ENCODE measurements at regions not wholly inside any gene's neighbourhood (a gene's known extent, or its start where the extent isn't known, plus 50 kb on each side); places are given as distances from the start of the nearest gene placed in this dataset.

GRCh38 chr14:106840258-106840657, 1313.9 kb downstream of the TMEM121 start:
- H3K4me1 ChIP-seq = no peaks in the 10 kb centered on the region
- H3K9me3 ChIP-seq = no peaks in the 10 kb centered on the region
- H3K27me3 ChIP-seq (ENCODE audit: insufficient read depth in 3 of 3, low read length in 2 of 3) = peaks cover 0 to 2% (median 0%) of the 10 kb centered on the region in 3 donors
- ATAC-seq (no peak), DNase-seq (no peak)
- H3K4me3 ChIP-seq = no peak overlapping the region
- H3K27ac ChIP-seq = no peak overlapping the region
- intact Hi-C loops (cut with DNase I) = no loop called here
- no peaks in the 10 kb centered on the region for H3K36me3 ChIP-seq (ENCODE audit: insufficient read depth in 1 of 2, low read depth in 1 of 2)
- TF ChIP-seq, protein P1, sequence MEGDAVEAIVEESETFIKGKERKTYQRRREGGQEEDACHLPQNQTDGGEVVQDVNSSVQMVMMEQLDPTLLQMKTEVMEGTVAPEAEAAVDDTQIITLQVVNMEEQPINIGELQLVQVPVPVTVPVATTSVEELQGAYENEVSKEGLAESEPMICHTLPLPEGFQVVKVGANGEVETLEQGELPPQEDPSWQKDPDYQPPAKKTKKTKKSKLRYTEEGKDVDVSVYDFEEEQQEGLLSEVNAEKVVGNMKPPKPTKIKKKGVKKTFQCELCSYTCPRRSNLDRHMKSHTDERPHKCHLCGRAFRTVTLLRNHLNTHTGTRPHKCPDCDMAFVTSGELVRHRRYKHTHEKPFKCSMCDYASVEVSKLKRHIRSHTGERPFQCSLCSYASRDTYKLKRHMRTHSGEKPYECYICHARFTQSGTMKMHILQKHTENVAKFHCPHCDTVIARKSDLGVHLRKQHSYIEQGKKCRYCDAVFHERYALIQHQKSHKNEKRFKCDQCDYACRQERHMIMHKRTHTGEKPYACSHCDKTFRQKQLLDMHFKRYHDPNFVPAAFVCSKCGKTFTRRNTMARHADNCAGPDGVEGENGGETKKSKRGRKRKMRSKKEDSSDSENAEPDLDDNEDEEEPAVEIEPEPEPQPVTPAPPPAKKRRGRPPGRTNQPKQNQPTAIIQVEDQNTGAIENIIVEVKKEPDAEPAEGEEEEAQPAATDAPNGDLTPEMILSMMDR (IDR thresholded peaks at IDR 0.05) = no peak
- WGBS, 3 donors = 42 to 59% (median 51%) methylated on average over 2 of the region's 2 CpGs

DNA sequence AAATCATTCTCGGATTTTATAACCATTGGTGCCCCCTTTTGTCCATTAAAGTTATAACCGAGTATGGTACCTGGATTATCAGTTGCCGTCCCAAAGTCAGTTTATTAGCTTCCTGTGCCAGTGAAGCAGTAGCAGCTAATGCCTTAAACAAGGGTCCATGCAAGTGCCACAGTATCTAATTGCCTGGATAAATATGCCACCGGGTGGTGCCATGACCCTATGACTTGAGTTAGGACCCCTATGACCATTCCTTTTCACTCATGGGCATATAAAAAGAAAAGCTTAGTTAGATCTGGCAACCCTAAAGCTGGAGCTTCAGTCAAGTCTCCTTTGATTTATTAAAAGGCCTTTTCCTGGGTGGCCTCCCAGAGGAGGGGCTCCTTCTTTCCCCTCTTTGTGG, 1314.6 kb downstream of the TMEM121 start:
- WGBS, 3 donors = 80 to 86% (median 85%) methylated on average over 4 of the region's 4 CpGs
- Histone ChIP-seq H3K27me3 (ENCODE audit: insufficient read depth in 3 of 3, low read length in 2 of 3) (peaks cover 0 to 2% (median 0%) of the 10 kb centered on the region in 3 donors), H3K4me1 (no peaks in the 10 kb centered on the region), H3K27ac (no peak overlapping the region), H3K36me3 (ENCODE audit: insufficient read depth in 1 of 2, low read depth in 1 of 2) (no peaks in the 10 kb centered on the region), H3K4me3 (no peak overlapping the region), H3K9me3 (no peaks in the 10 kb centered on the region)
- intact Hi-C loops (cut with DNase I) = no loop called here
- TF ChIP-seq, protein P1 (IDR thresholded peaks at IDR 0.05) = no peak
- ATAC-seq = no peak
- no peak for DNase-seq

DNA sequence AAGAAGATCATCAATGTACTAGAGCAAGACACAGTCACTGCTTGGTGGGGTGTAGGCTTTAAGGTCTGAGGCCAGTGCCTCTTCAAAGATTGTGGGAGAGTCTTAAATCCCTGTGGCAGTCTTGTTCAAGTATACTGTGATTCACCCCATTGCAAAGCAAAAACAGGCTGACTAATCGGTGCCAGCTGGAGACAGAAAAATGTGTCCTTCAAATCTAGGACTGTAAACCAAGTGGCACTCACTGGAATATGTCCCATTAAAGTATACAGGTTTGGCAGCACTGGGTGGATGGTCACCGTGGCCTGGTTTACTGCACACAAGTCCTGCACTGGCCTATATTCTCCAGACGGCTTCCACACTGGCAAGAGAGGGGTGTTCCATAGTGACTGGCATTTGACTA, 1315.3 kb downstream of the TMEM121 start:
- no peak overlapping the region for H3K4me3 ChIP-seq
- ATAC-seq = no peak
- H3K27me3 ChIP-seq (ENCODE audit: insufficient read depth in 3 of 3, low read length in 2 of 3) = peaks cover 0 to 2% (median 0%) of the 10 kb centered on the region in 3 donors
- no peaks in the 10 kb centered on the region for H3K9me3 ChIP-seq
- H3K36me3 ChIP-seq (ENCODE audit: insufficient read depth in 1 of 2, low read depth in 1 of 2) = no peaks in the 10 kb centered on the region
- H3K27ac ChIP-seq = no peak overlapping the region
- no peak for DNase-seq
- no peaks in the 10 kb centered on the region for H3K4me1 ChIP-seq
- TF ChIP-seq, protein P1 (IDR thresholded peaks at IDR 0.05) = no peak
- 65 to 77% (median 77%) methylated on average over 3 of the region's 3 CpGs for WGBS, 3 donors
- intact Hi-C loops (cut with DNase I) = no loop called here

DNA sequence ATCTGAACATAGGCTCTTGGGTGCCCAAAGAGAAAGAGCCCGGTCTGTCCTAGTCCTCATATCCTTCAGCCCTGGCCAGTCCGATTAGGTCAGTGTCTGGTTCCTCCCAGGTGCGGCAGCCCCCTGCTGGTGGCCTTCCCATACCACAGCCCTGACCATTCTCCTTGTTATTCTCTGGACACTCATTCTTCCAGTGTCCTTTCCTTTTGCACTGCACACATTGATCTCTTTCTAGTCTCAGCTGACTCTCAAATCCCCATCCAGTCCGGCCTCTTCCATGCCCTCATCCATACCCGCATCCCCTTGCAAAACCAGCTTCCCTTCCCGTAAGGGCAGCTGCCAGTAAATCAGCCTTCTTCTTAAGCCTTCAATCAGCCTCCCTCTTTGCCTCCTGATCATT, 1316.3 kb downstream of the TMEM121 start:
- no peak overlapping the region for H3K4me3 ChIP-seq
- ATAC-seq = peak in 1 of 4 donors; percentile 38
- TF ChIP-seq, protein P1 (IDR thresholded peaks at IDR 0.05) = no peak
- H3K9me3 ChIP-seq = no peaks in the 10 kb centered on the region
- WGBS, 3 donors = 80 to 89% (median 81%) methylated on average over 6 of the region's 6 CpGs
- no peak for DNase-seq
- peaks cover 0 to 2% (median 0%) of the 10 kb centered on the region in 3 donors for H3K27me3 ChIP-seq (ENCODE audit: insufficient read depth in 3 of 3, low read length in 2 of 3)
- no peak overlapping the region for H3K27ac ChIP-seq
- H3K4me1 ChIP-seq = no peaks in the 10 kb centered on the region
- intact Hi-C loops (cut with DNase I) = no loop called here
- H3K36me3 ChIP-seq (ENCODE audit: insufficient read depth in 1 of 2, low read depth in 1 of 2) = no peaks in the 10 kb centered on the region

- Histone ChIP-seq H3K4me1 (no peaks in the 10 kb centered on the region), H3K27me3 (ENCODE audit: insufficient read depth in 3 of 3, low read length in 2 of 3) (peaks cover 0 to 2% (median 0%) of the 10 kb centered on the region in 3 donors), H3K9me3 (no peaks in the 10 kb centered on the region), H3K4me3 (peak overlapping the region; percentile 59), H3K36me3 (ENCODE audit: insufficient read depth in 1 of 2, low read depth in 1 of 2) (no peaks in the 10 kb centered on the region), H3K27ac (peak overlapping the region; percentile 67)
- intact Hi-C loops (cut with DNase I) = no loop called here
- no peak for DNase-seq
- no peak for ATAC-seq
- TF ChIP-seq, protein P1 (IDR thresholded peaks at IDR 0.05) = no peak
- 55 to 60% (median 57%) methylated on average over 6 of the region's 6 CpGs for WGBS, 3 donors
Observed at GRCh38 chr14:106843386-106843785, 1317.0 kb downstream of the TMEM121 start.
